Hematopoietic multipotent progenitor cell treated with erythropoietin and hydrocortisone succinate and interleukin-3 and kit ligand, for 8 days (in vitro differentiated cells): ENCODE measurements at regions not wholly inside any gene's neighbourhood (a gene's known extent, or its start where the extent isn't known, plus 50 kb on each side); places are given as distances from the start of the nearest gene placed in this dataset.

Source experiments
- DNase-seq: peaks from one replicate; pipeline ENCODE4 v3.0.0-alpha.2; 2015

DNA sequence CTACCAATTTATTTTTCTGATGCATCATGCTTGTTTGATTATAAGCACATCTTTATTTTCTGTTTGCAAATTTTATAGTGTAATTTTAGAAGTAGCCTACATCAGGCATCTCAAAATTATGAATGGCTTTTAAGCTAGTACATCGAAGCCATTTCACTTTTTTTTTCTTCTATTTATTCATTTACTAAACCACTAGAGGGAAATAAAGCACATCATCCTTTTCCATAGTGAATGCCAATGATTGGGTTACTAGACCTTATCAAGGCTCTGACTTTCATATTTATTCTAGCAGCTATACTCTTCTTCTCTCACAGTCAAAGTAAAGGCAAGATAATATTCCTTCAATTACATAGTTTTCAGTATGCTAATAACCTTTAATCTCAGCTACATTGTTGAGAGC lies 736.4 kb upstream of the LRFN5 start:
- no peak for DNase-seq

DNA sequence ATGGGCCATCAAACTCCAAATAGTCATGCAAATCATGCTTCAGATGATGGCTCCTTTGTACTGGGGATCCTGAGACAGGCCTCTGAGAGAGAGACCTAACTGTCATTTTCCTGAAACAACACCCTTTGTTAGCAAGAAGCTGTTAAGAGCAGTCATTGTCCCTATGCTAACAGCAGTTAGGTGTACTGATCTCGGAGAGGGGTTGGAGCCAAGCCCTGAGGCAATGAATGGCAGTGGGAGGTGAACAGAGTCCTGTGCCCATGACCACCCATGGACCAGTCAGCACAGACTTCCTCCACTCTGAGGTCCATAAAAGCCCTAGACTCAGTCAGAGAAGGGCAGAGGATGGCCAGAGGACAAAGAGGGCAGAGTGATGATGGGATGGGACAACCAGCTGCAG lies 747.6 kb upstream of the LRFN5 start:
- no peak for DNase-seq

DNA sequence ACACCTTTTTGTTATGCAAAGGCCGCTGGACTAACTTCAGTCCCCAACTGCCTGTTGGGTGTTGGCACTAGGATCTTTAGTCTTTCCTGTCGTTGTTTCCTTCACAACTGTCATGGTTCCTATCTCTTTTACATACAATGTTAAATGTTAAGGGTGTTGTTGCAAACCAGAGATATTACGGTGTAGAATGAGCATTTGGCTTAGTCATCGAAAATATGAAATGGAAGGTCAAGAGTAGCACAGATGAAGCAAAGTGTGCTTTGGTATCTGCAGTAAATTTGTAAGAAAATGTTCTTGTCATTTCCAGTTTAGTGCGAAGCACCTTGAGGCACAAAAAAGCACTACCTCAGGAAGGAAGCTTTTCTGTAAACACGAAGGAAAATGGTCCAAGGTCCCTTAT lies 751.3 kb upstream of the LRFN5 start:
- no peak for DNase-seq

DNA sequence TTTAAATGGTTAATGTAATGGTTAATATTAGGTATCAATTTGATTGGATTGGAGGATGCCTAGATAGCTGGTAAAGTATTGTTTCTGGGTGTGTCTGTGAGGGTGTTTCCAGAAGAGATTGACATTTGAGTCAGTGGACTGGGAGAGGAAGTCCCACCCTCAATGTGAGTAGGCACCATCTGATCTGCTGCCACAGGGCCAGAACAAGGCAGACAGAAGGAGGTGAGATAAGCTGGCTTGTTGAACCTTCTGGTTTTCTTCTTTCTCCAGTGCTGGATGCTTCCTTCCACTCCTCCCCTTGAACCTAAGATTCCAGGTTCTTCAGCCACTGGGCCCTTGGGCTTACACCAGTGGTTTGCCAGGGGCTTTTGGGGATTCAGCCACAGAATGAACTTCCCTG lies 756.5 kb upstream of the LRFN5 start:
- DNase-seq = no peak

DNA sequence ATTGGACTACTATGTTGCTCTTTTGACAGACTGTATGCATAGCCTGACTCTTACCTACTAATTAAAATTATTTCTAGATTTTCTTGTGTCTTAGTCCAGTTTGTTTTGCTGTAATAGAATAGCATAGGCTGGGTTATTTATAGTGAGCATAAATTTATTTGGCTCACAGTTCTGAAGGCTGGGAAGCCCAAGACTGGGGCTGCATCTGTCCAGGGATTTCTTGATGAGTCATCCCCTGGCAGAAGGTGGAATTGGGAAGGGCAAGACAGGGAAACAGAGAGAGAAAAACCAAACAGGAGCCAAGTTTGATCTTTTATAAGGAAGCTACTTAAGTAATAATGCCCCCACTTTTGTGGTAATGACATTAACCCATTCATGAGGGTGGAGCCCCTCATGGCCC lies 759.2 kb upstream of the LRFN5 start:
- DNase-seq = no peak

DNA sequence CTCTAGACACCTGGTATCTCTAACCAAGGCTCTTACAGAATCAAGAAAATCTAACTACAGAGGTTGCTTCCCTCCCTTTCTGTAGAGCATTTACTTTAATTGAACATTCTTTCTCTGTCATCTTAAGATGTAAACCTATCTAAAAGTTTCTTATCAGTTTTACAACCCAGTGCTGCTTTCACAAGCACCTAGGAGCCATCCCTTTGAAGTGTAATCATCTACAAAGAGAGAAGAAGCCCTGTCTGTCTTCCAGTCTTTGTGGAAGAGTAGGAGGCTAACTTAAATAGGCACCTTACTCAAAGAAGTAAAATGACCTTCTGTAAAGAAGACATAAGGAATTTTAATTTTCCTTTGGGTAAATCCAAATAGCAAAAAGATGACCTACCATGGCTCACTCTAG lies 763.9 kb upstream of the LRFN5 start:
- no peak for DNase-seq

DNA sequence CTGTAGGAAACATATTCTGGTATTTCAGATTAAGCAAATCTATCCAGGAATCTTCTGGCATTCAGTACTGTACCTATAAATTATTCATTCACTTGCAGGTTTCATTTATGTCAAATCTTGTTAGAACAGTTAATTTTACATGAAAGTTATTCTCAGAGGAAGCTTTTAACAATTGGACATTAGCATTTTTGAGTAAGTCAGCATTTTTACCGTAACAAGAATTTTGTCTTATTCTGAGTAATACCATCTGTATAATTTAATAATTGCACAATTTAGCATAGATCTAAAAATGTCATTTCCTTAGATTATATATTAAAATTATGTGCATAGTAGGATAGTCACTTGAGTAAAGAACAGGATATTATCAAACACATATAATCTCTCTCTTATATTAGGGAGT lies 764.8 kb upstream of the LRFN5 start:
- no peak for DNase-seq

DNA sequence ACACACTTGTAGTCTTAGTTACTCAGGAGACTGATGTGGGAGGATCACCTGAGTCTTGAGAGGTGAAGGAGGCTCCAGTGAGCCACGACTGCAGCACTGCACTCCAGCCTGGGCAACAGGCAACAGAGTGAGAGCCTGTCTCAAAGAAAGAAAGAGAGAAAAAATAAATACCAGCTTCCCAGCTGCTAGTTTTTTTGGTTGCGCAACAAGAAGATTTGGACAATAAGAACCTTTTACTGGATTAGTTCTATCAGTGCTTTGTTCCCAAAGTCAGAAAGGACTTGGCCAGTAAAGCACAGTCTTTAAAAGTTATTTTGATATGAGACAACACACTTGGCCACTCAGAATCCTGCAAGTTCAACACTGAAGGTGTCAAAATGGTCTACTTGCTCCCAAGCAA lies 768.1 kb upstream of the LRFN5 start:
- no peak for DNase-seq

DNA sequence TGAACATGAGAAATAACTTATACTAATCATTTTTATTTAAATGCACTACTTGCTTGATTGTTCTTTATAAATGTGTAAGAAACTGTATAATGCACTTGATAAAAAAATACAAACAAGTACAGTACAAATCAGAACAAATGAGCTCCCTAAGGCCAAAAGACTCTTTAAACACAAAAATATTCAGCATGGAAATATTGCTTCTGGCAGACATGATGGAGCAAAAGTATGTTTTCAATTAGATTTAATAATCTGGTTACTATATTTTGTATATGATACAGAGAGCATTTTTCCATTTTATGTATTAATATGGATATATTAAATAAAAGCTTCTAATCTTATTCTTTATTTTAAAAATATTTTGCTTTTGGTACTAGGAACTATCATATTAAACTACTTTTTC lies 800.2 kb upstream of the LRFN5 start:
- DNase-seq = no peak

DNA sequence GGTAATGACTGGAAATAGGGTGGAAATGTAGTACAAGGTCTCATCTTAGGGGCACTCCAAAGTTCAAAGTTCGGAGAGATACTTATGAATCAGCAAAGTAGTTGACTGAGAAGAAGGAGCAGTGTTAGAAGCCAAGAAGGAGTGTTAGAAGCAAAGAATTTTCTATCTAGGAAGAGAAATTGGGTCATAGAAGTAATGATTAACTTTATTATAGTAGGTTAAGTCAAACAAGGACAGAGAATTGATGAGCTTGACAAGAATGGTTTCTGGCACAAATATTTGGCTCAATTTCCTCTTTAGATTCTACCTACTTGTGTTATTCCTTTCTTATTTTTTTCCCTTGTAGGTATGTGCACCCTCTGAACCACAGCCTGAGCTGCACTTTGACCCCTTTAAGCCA lies 810.5 kb upstream of the LRFN5 start:
- DNase-seq = no peak

DNA sequence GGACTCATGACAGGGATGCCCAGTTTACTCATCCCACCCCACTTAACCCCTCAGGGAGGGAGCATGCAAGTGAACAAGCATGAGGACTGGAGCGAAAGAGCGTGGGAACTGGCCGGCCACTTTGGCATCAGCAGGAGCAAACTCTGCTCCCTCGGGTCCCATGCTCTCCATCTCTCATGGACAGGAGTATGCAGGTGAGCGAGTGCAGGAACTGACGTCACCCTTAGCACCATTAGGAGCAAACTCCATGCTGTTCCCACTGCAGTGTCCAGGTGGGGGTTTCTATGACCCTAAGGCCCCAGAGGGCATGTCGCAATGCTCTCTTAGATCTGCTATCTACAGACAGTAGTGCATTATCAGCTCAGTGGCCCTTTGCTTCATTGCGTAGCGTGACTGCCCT lies 821.8 kb upstream of the LRFN5 start:
- DNase-seq = no peak

DNA sequence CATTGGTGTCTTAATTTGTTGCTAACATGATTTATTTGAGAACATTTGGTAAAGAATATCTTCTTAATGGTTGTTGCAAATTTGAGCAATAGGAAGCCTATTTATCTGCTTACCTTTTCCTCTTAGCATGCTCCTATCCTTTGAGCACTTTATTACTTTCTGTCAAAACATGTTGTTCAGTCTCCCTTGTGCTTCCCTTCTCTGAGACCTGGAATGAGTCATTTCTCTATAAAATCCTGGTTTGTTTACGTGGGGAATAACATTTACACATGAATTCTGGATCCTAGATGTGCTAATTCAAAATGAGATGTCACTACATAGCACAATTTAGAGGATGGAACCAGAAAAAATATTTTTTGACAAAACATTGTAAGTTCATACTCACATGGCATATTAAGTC lies 844.0 kb upstream of the LRFN5 start:
- DNase-seq = no peak

DNA sequence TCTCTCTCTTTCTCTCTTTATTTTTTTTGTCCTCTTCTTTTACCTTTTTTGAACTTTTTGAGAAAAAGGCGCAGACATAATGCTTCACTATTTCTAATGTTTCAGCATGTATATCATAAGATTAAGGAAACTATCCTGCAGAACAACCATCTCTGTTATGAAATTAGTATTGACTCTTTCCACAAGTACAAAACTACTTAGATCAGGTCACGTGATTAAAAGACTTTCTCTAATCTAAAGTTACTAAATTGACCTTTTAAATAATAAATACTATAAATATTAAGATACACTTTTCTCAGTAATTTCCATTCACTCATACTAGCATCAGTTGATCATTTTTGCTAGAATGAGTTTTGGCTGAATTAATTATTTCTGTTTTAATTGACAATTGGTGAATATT lies 844.5 kb upstream of the LRFN5 start:
- DNase-seq = no peak

DNA sequence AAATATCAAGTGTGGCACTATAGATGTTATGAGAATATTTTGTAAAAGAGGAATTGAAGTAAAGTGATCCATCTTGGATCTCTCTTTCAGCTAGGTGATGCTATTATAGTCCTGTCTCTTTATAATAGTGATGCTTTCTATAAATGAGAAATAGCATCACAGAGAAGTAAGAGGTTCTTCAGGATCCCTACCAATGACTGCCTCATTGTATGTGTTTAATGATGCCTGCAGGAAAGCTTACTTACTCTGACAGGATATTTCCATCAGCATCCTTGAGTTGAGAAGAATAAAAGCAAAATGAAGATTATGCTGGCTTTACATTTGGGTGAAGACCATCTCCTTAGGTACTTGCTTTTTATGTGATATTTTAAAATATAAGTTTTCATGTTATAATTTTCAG lies 846.0 kb upstream of the LRFN5 start:
- DNase-seq = no peak

DNA sequence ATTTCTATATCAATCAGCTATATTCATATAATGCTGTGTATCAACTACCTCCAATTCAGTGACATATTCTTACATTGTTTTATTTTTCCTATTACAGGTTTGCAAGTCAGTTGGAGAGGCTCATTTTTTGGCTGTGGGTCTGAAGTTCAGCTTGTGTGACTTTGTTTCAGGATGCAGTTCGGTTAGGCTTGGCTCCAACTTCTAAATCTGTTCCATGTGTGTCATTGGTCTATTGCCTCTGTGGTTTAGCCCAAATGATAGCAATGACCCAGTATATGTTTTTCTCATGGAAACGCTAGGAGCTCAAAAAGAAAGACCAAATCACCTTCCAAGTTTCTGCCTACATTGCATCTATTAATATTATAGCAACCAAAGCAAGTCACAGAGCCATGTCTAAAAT lies 848.6 kb upstream of the LRFN5 start:
- DNase-seq = no peak

DNA sequence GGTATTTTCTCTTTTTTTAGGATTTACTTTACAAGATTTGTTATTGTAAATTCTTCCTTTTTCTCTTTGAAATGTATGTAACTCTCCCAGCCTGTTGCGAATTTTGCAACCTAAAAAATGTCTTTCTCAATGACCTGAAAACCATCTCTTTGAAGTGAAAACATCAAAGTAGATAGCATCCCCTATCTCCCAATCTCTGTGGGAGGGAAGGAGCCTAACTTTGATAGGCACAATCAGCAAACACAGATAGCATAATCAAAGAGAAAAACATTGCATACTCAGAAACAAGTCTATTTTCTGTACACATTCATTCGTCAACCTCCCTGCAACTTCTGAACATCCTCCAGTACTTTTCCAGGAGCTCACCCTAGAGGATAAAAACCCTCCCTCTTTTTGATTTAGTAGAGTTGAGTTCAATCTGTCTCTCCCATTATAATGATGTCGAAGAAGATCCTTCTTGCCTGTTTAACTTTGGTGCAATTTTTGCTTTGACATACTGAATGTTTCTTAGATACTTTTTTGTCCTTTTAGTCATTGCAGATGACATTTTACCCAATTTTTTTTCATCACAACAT lies 849.2 kb upstream of the LRFN5 start:
- no peak for DNase-seq

DNA sequence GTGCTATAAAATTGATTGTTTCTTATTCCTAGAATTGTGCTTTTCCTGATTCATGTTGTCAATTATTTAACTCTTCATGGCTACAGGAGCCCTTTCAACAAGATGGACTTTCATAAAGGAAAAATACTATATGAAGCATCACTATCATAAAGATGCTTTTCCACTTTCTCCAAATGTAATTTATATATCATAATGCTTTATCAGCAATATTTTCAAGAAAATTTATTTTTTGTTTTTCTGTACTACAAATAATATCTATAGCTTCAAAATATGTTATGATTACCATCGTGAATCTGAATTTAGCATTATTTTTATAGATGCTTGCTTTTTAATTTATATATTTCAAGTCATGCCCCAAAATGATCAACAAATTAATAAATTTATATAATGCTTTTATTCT lies 873.5 kb upstream of the LRFN5 start:
- DNase-seq = no peak

DNA sequence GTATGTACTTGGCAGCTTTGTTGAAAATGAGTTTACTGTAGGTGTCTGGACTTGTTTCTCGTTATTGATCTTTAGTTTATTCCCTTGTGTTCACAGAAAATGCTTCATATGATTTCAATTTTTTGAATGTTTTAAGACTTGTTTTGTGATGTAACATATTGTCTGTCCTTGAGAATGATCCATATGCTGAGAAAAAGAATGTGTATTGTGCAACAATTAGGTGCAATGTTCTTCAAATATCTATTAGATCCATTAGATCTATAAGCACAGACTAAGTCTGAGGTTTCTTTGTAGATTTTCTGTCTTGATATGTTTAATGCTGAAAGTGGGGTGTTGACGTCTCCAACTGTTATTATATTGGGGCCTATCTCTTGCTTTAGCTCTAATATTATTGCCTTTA lies 879.6 kb upstream of the LRFN5 start:
- no peak for DNase-seq

DNA sequence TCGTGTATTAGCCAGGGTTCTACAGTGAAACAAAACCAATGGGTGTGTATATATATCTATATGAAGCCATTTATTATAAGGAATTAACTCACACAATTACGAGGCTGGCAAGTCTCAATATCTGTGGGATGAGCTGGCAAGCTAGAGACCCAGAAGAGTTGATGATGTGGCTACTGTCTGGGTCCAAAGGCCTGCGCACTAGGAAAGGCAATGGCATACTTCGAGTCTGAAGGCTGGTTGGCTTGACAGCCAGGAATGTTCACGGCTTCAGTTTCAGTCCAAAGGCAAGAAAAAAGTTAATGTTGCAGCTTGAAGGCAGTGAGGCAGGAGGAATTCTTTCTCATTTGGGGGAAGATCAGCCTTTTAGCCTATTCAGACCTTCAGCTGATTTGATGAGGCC lies 893.3 kb upstream of the LRFN5 start:
- no peak for DNase-seq

DNA sequence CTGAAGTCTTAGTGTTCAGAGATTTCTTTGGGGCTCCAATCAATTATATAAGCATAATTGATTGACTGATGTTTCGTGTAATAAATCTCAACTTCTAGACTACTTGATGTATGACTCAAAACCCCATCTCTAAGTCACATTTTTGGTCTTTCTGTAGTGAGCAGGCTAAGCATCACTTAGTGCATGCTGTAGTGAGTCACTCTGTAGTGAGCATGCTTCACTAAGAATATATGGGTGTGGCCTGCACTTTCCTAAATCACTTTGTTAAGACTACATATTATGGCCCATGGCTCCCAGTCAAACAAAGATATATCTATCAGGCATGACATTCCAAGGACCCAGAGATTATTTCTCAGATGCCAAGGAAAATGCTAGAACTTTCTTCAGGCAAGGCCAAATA lies 909.4 kb upstream of the LRFN5 start:
- DNase-seq = no peak

DNA sequence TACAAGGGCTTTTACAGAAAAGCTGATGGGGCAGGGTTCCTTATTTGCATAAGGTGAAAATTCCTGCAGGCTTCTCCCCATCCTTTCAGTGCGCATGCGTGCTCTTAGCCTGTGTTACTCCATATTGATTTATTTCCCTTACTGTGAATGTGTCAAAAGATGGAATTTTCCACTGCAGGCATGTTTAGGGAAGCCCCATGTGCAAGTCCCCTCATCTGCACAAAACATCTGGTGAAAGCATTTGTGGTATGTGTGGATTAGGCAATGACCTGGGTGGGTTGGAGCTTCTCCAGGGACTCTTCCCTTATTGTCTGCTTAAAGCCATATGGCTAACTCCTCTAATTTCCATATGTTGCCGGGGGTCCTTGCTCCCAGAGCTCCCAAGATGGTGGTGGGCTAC lies 912.7 kb upstream of the LRFN5 start:
- DNase-seq = no peak

DNA sequence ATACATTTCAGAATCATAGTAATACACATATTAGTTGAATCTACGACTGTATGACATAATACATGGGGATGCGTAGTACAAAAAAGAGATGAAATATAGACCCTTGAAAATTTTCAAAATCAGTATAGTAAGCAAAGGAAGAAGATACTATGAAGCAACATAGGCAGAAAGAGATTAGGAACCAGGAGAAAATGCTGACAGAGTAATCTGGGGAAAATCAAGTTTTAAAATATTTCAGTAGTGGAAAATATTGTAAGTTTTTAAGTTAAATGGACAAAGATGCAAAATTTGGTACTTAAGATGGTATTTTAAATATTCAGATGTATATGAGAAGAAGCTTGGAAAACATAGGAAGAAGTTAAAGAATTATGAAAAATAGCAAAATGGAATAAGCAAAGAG lies 915.6 kb upstream of the LRFN5 start:
- DNase-seq = no peak

DNA sequence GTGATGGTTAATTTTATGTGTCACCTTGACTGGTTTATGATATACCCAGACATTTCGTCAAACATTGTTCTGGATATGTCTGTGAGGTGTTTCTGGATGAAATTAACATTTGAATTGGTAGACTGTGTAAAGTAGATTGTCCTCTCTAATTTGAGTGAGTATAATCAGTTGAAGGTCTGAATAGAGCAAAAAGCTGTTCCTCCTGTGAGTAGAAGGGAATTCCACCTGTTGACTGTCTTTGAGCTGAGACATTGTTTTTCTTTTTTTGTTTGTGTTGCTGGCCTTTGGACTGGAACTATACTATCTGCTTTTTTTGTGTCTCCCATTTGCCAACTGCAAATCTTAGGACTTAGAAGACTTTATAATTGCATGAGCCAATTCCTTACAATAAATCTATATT lies 920.9 kb upstream of the LRFN5 start:
- no peak for DNase-seq

DNA sequence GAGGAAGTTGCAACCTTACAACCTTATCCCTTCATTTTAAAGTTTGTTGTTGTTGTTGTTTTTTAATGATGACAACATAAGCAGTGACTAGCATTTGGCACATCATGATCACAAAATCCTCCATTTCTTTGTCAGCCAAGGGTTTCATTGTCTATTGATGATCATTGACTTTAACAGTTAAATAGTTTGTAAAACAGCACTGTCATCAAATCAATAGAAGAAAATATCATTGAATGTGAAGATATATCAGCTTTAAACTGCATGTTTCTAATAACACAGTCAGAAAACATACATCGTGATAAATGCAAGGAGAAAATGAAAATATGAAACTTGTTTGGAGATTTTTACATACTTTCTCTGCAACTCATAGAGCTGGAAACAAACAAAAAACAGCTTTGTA lies 922.3 kb upstream of the LRFN5 start:
- no peak for DNase-seq

DNA sequence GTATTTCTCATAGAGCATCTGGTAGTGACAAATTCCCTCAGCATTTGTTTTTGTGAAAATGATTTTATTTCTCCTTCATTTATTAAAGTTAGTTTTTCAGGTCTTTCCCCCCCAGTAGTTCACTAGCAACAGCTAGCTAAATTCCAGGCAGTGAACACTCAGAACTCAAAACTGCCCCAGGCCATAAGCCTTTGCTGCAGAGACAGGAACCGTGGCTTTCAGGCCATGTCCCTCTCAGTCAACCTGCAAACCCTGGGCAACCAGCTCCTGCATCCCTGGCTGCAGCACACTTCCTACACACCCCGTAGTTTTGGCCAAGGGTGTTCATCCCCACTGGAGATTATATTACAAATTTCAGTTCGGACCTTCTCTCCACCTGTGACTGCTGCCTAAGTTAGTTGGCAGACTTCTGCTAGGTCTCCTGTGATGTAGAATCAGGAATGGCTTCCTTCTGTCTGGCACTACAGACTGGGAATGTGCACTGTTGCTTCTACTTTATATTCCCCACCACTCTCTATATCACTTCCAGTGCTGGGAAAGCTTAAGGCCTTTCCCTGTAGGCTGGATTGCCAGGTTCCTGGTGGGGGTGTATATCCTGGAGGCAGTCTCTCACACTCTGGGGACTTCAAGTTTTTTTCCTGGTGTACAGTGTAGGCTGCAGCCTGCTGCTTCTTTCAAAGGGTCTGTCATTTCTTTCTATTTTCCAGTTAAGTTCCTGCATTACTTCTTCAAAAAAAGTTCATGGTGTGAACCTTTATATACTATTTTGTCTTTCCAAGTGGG lies 924.4 kb upstream of the LRFN5 start:
- no peak for DNase-seq
